IMR-90 (cell line): ENCODE measurements at regions not wholly inside any gene's neighbourhood (a gene's known extent, or its start where the extent isn't known, plus 50 kb on each side); places are given as distances from the start of the nearest gene placed in this dataset.

Experiments
- CEBPB ChIP-seq: IDR thresholded peaks from 2 replicates; pipeline ENCODE4 v1.6.1; 2012; ENCODE audit warnings: low read depth, low read length, improper control_type of control experiment
- CHD1 ChIP-seq: IDR thresholded peaks from 2 replicates; pipeline ENCODE4 v1.6.1; 2012; ENCODE audit warnings: low read depth, low read length, improper control_type of control experiment
- CTCF ChIP-seq: conservative IDR thresholded peaks from 2 replicates; pipeline ENCODE4 v1.5.1; 2012; ENCODE audit warnings: mild to moderate bottlenecking, low read depth, low read length, improper control_type of control experiment
- ELK1 ChIP-seq: fragments of 150-350 bp; IDR thresholded peaks from 2 replicates; pipeline ENCODE4 v1.6.1; 2016; ENCODE audit warnings: low read depth, mild to moderate bottlenecking, low read length, moderate library complexity, borderline replicate concordance
- FOS ChIP-seq: fragments of 150-350 bp; IDR thresholded peaks from 2 replicates; pipeline ENCODE4 v1.6.1; 2016; ENCODE audit warnings: low read depth, low read length
- MAFK ChIP-seq: IDR thresholded peaks from 2 replicates; pipeline ENCODE4 v1.6.1; 2012; ENCODE audit warnings: low read depth, low read length, improper control_type of control experiment
- MXI1 ChIP-seq: IDR thresholded peaks from 2 replicates; pipeline ENCODE4 v1.6.1; 2012; ENCODE audit warnings: low read depth, mild to moderate bottlenecking, low read length, moderate library complexity, borderline replicate concordance
- POLR2A ChIP-seq: IDR thresholded peaks from 2 replicates; pipeline ENCODE4 v1.6.1; 2012; ENCODE audit warnings: mild to moderate bottlenecking, low read depth, low read length
- RAD21 ChIP-seq: IDR thresholded peaks from 2 replicates; pipeline ENCODE4 v1.6.1; 2012; ENCODE audit warnings: low read length, improper control_type of control experiment
- RCOR1 ChIP-seq: IDR thresholded peaks from 2 replicates; pipeline ENCODE4 v1.6.1; 2012; ENCODE audit warnings: mild to moderate bottlenecking, low read length, improper control_type of control experiment; ENCODE audit not compliant: insufficient replicate concordance
- RFX5 ChIP-seq: IDR thresholded peaks from 2 replicates; pipeline ENCODE4 v1.8.0; 2012; ENCODE audit warnings: low read depth, mild to moderate bottlenecking, low read length, moderate library complexity
- SMC3 ChIP-seq: fragments of 150-350 bp; IDR thresholded peaks from 2 replicates; pipeline ENCODE4 v1.6.1; 2016; ENCODE audit warnings: low read depth, mild to moderate bottlenecking, antibody characterized with exemption, low read length, moderate library complexity

- TF ChIP-seq SMC3 (no peak), CTCF (no peak), CEBPB (no peak), ELK1 (no peak), MAFK (no peak), MXI1 (no peak), POLR2A (no peak), RAD21 (no peak), RCOR1 (no peak), RFX5 (no peak), FOS (no peak), CHD1 (no peak)
These were observed 210.4 kb downstream of the EXOC5 start for GRCh38 chr14:57058319-57058718.
